Panc1 (cell line): ENCODE measurements at regions not wholly inside any gene's neighbourhood (a gene's known extent, or its start where the extent isn't known, plus 50 kb on each side); places are given as distances from the start of the nearest gene placed in this dataset.

Experiments
- ATAC-seq: fragments of 200-7000 bp; cut with Tn5 transposase; 2 replicates; pipeline ENCODE4 v1.9.1; 2020; ENCODE audit warnings: mild to moderate bottlenecking, moderate library complexity
- BruUV-seq: library from RNA; stranded (reverse); fragments of 400-500 nt; replicated peaks from 2 replicates; lab custom pipeline; 2021; lab: Mats Ljungman, UMichigan
- CTCF ChIA-PET: fragments of 300-600 bp; sonication (Branson Sonifier 250); formaldehyde crosslinking; loops from one replicate; lab custom pipeline; 2022; ENCODE audit warnings: antibody characterized with exemption; lab: Charles Lee
- POLR2A ChIA-PET: fragments of 300-600 bp; sonication (Branson Sonifier 250); formaldehyde crosslinking; loops from one replicate; lab custom pipeline; 2022; ENCODE audit warnings: antibody characterized with exemption; lab: Charles Lee
- DNase-seq: peaks from one replicate; pipeline ENCODE4 v3.0.0-alpha.2; 2010; ENCODE audit warnings: low read depth, low spot score
- H3K27ac ChIP-seq: 2 replicates; pipeline ENCODE4 v1.5.1; 2011; ENCODE audit warnings: mild to moderate bottlenecking, low read length, inconsistent platforms
- H3K27me3 ChIP-seq: fragments of 200-500 bp; sonication (Bioruptor generic); 2 replicates; pipeline ENCODE4 v1.6.0; 2014; ENCODE audit warnings: low read length, inconsistent platforms; ENCODE audit not compliant: control insufficient read depth, insufficient read depth
- H3K36me3 ChIP-seq: fragments of 200-500 bp; sonication (Bioruptor generic); 2 replicates; pipeline ENCODE4 v1.5.1; 2014; ENCODE audit warnings: inconsistent platforms, mild to moderate bottlenecking, low read length, moderate library complexity; ENCODE audit not compliant: control insufficient read depth, insufficient read depth
- H3K4me1 ChIP-seq: 2 replicates; pipeline ENCODE4 v1.5.1; 2011; ENCODE audit warnings: inconsistent platforms, mild to moderate bottlenecking, low read length, moderate library complexity; ENCODE audit not compliant: control insufficient read depth, insufficient read depth
- H3K4me3 ChIP-seq, 2 experiments: 2 replicates each; pipeline ENCODE4 v1.5.1; 2011 to 2012; ENCODE audit warnings: low read depth in 2 of 2, low read length in 2 of 2, mild to moderate bottlenecking in 2 of 2, inconsistent platforms in 1 of 2, moderate library complexity in 1 of 2
- H3K9me3 ChIP-seq: fragments of 200-500 bp; sonication (Bioruptor generic); 2 replicates; pipeline ENCODE4 v1.5.1; 2014; ENCODE audit warnings: low read depth, mild to moderate bottlenecking, inconsistent platforms, low read length, moderate library complexity; ENCODE audit not compliant: control insufficient read depth, insufficient read depth
- CTCF ChIP-seq: fragments of 450-650 bp; IDR thresholded peaks from 2 replicates; pipeline ENCODE4 v1.5.1; 2017; ENCODE audit warnings: mild to moderate bottlenecking
- POLR2AphosphoS5 ChIP-seq: IDR thresholded peaks from 2 replicates; pipeline ENCODE4 v1.6.1; 2012; ENCODE audit warnings: mild to moderate bottlenecking, low read depth, low read length, moderate library complexity
- REST ChIP-seq, 2 experiments: IDR thresholded peaks; 2 replicates each; pipeline ENCODE4 v1.6.1; 2011 to 2012; ENCODE audit warnings: low read depth in 2 of 2, control low read depth in 1 of 2, low read length in 1 of 2, mild to moderate bottlenecking in 1 of 2, moderate library complexity in 1 of 2; ENCODE audit not compliant: insufficient read depth in 1 of 2
- SIN3A ChIP-seq: IDR thresholded peaks from 2 replicates; pipeline ENCODE4 v1.6.1; 2012; ENCODE audit warnings: low read depth, mild to moderate bottlenecking, low read length, moderate library complexity, borderline replicate concordance; ENCODE audit not compliant: insufficient read depth
- TCF7L2 ChIP-seq: IDR thresholded peaks from 2 replicates; pipeline ENCODE4 v1.6.1; 2011; ENCODE audit warnings: mild to moderate bottlenecking, low read depth, low read length, inconsistent platforms
- in situ Hi-C: cut with HindIII; loops from 2 replicates; pipeline ENCODE4 v1.10.0; 2016; ENCODE audit warnings: low sequenced_read_pairs, low pct_unique_long_range_greater_than_20kb
- intact Hi-C: fragments of 100-400 bp; cut with micrococcal nuclease; formaldehyde crosslinking; loops from one replicate; pipeline ENCODE4 v1.10.0; 2022; ENCODE audit not compliant: unreplicated experiment

DNA sequence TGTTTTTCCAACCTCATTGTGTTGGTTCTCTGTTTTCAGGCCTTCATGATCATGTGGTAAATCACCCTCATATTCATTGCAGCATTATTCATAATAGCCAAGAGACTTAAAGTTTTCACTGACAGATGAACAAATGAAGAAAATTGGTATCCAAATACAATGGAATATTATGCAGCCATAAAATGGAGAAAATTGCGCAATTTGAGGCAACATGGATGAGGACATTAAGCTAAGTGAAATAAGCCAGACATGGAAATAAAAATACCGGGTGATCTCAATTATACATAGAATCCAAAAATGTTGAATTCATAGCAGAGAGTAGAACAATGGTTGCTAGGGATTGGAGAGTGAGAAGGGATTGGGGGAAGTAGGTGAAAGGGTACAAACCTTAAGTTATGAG is 491.9 kb upstream of the KCNMB2 start:
- DNase-seq (no peak), ATAC-seq (no peak)
- intact Hi-C loops = no loop called here
- ChIA-PET POLR2A (no interaction called here), CTCF (no interaction called here)
- no peaks in the 10 kb centered on the region for H3K9me3 ChIP-seq
- H3K27ac ChIP-seq = no peak overlapping the region
- in situ Hi-C loops = no loop called here
- no peaks in the 10 kb centered on the region for H3K27me3 ChIP-seq
- H3K36me3 ChIP-seq = no peaks in the 10 kb centered on the region
- H3K4me1 ChIP-seq = no peaks in the 10 kb centered on the region
- no peak overlapping the region for H3K4me3 ChIP-seq
- TF ChIP-seq TCF7L2 = no peak
- no peak for TF ChIP-seq POLR2AphosphoS5
- TF ChIP-seq REST (IDR thresholded peaks at IDR 0.05; ENCODE audit: insufficient read depth in 1 of 2, low read depth in 2 of 2, low read length in 1 of 2) = no peak
- no peak for TF ChIP-seq CTCF
- TF ChIP-seq SIN3A = no peak
- no TSS peak for BruUV-seq

- ATAC-seq (no peak), DNase-seq (no peak)
- POLR2A ChIA-PET = interaction anchor here (0.7 kb wide), 1 partner anchor 296 kb away, joined by 4 read pairs; no protein-coding TSS in a partner anchor
- H3K27ac ChIP-seq = no peak overlapping the region
- no peaks in the 10 kb centered on the region for H3K9me3 ChIP-seq
- H3K4me1 ChIP-seq = no peaks in the 10 kb centered on the region
- no peaks in the 10 kb centered on the region for H3K27me3 ChIP-seq
- in situ Hi-C loops = no loop called here
- intact Hi-C loops = no loop called here
- CTCF ChIA-PET = no interaction called here
- no peaks in the 10 kb centered on the region for H3K36me3 ChIP-seq
- no TSS peak for BruUV-seq
- H3K4me3 ChIP-seq = no peak overlapping the region
- TF ChIP-seq SIN3A (no peak), REST (IDR thresholded peaks at IDR 0.05; ENCODE audit: insufficient read depth in 1 of 2, low read depth in 2 of 2, low read length in 1 of 2) (no peak), CTCF (no peak)
These were observed 488.7 kb upstream of the KCNMB2 start for GRCh38 chr3:178047496-178047895.
